HG03064 (cell line): ENCODE measurements at regions not wholly inside any gene's neighbourhood (a gene's known extent, or its start where the extent isn't known, plus 50 kb on each side); places are given as distances from the start of the nearest gene placed in this dataset.

Source experiments
- ATAC-seq: cut with Tn5 transposase; IDR thresholded peaks from one replicate; pipeline ENCODE4 v1.9.1; 2021; ENCODE audit warnings: low read depth; ENCODE audit not compliant: unreplicated experiment

DNA sequence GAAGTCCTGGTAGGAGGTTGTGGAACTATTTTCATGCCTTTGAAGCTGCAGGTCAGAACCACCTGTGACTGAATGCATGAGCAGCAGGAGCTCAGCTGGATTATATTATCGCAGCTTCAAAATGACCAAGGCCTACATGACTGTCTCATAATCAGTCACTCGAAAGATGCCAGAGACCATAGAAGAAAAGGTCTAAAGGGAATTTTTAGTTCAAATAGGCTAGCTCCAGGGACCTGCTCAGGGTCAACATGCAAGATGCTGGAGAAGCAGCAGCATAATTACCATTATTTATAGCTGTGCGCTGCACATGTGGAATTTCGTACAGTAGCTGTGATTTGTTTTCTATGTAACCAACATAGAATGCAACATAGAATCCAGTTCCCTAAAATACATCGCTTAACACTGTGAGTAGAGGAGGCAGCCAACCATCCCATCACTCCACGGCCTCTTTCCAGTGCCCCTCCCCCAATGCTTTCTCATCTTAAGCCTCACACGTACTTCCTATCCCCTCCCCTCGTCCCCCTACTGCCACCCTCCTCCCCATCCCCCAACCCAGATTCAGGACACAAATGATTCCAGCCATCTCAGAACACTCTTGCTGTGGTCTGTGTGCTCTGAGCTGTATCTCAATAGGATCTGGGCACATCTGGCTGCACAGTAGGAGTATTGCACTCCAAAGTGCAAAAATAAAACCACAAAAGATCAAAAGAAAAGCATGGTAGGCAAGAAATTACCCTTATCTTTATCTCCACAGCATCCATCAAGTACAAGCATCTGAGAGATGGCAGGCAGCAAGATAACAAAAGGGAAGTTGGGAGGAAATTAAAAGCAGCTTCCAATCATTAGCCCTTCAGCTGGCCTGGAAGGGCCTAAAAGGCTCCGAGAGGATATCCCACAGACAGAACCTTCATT, 352.8 kb upstream of the SEMA6D start:
- no peak for ATAC-seq

DNA sequence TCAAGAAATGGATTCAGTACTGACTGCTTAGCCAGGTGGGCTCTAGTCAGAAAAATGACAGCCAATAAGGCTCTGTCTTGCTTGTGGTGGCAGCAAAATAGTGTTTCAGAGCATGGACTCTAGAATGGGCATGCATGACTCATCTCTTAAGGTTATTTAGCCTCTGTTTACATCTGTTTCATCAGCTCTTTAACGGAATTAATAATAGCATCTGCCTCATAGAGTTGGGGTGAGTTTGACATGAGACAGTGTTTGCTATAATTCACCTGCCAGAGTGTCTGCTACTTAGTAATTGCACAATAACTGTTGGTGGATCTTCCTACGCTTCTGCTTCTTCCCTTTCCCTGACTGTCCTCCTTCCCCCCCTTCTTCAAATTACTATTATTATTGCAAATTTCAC, 350.4 kb upstream of the SEMA6D start:
- ATAC-seq: no peak

DNA sequence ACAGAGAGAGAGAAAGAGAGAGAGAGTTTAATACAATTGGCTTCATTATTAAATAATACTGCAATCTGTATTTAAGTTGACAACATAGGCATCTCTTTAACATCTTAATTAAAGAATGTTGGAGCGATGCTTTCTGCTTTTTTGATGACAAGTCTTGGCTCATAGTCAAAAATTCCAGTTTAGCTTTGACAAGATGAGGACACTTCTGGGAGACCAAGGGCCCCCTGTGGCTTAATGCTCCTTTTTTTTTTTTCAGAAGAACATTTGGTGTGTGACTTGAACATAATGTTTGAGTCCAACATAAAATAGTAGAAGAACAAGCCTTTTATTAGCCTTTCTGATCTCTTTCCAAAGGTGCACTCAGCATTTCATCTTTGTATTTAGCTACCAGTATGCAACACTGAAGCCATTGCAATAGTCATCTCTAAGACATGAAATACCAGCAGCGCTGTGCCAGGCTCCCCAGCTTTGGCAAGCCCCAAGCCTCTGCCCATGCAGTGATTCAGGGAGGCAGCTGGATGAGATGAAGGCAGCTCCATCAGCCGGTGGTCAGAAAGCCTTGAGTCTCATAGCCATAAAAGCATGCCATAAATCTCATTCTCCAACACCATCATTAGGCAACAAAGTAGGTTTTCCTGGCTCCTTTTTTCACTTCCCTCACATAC, 349.4 kb upstream of the SEMA6D start:
- no peak for ATAC-seq

DNA sequence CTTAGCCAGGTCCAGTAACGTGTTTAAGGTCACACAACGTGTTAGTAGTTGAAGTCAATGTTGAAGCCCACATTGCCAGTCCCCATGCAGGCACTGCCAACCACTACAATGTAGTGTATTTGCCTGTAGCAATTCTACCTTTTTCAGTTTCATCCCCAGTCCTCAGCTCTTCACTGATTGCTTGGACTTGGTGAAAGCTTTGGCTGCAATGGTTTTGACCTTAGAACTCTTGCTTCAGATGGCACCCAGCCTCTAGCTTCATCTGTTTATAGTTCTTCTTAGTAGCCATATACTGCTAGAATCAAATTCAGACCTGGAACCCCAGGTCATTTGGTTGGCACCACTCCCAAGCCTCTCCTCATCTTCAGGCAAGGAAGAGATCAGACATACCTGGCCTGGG, 345.4 kb upstream of the SEMA6D start:
- no peak for ATAC-seq

DNA sequence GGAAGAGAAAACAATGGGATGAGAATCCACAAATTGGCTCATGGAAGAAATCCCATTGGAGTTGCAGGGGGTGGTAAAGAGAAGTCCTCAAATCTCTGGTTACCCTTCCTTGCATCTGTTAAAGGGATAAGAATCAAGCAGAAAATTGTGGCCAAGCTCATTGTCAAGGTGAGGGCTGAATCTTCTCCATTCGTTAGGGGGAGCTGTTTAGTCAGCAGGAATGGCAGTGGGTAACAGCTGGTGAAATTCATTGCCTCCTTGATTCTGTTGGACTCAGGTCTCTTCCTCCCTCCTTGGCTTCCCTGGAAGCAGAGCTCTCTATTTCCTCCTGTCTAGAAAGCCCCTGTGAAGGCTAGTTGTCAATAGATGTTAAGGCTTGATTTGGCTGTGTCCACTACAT, 343.1 kb upstream of the SEMA6D start:
- no peak for ATAC-seq

DNA sequence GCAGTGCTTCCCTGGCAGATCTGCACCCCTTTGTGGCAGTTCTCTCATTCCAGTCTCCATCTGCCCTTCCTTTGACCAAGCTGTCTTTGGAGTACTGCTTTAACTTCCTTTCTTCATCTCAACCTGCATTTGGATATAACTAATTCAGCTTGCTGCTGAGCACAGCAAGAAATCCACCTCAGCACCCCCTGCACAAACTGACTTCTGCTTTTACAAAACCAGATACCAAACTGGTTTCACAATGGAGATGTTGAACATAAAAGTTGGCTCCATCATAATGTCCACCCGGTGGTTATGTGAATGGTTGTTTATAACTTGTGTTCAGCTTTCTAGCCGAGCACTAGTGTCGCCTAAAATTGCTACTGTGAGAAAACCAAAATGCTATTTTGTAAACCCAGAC, 341.1 kb upstream of the SEMA6D start:
- no peak for ATAC-seq

DNA sequence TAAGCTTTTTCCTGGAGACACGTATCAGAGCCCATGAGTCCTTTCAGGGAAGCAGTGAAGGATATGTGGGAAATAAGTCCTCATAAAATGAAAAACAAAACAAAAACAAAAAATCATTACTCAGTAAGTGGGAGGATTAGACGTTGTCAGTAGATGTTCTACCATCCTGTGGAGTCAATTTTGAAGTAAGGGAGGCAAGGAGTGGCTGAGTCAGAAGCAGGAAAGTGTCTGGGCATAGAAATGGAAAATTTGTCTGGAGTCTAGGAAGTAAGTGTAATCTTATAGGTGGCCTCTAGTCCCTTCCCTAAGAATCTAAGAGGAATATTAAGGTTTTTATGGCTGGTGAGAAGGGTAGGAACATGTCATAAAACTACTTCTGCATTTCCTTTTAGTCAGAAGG, 339.8 kb upstream of the SEMA6D start:
- ATAC-seq: no peak

DNA sequence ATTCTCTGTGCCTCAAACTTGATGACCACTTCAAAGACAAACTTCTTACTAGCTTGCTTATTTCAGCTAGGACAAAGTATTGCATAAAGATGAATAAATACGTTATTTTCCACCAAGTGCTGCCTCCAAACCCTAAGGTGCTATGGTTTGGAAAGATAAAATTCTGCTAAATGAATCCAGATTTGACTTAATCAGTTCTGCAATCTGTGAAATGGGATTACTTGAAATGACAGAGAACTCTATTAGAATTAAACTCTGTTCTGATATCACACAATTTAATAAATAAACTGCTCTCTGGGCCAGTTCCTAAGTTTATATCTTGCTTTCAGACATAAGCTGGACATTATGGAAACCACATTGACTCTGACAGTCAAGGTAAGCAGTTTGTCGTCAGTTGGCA, 338.8 kb upstream of the SEMA6D start:
- ATAC-seq: no peak

DNA sequence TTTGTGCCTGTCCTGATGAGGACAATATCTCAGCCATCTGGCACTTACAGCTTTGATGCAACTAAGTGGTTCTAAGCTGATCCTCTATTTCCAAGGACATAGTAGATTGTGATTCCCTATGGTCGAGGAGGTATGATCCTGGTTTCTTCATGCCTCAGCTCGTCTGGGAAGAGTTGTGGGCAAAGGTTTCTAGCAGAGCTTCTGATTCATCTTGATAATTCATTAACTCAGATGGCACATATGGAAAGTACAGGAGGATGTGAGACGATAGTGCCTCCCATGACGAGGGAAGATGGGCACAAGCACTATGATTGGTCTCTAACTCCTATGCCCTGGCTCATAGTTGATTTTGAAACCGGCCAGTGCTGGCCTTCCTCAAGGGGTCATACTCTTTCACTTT, 334.2 kb upstream of the SEMA6D start:
- no peak for ATAC-seq

DNA sequence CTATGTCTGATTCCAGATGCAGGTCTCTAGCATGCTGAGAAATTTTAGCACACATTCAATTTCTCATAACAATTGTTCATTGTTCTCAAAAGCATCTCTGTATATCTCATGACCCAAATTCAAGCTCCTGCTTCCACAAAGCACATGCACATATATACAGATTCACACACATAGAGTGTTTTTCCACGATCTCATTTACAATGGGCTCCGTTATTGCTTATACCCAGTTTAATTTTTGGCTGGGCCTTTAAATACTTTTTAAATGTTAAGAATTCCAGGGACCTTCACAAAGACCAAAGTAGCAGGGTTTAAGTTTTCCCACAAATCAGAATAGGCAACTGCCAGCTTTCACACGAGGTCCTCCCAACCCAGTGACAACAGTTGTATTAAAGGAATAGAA, 333.5 kb upstream of the SEMA6D start:
- no peak for ATAC-seq

DNA sequence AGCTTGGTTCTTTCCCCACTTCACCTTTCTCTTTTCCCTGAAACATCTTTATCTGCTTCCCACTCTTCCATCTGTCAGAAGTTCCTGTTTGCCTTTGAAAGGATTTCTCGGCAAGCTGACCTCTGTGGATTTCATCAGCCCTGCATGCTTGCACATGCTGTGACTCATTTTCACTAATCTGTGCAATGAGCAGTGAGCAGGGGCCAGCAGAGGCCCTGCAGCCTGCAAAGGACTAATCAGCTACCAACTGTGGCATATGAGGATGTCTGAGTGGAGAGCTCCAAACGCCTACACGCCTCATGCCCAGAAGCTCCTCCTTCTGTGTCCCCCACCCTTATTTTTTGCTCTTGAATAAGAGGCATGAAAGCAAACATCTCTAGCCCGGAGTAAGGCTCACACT, 333.0 kb upstream of the SEMA6D start:
- no peak for ATAC-seq

DNA sequence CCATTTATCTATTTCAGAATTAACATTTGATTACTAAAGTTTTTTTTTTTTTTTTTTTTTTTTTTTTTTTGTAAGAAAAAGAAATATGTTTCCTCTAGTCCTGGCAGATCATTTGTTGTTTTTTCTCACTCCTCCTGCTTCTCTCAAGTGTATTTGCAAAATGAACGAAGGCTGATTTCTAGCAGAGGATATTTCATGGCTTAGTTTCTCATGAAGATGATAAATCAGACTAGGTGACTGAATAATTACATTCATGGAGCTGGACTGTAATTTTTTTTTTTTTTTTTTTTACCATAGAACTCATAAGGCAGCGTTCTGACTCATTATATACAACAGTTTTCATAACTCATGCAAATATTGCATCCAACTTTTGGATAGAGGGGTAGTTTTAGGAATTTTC, 332.5 kb upstream of the SEMA6D start:
- no peak for ATAC-seq

DNA sequence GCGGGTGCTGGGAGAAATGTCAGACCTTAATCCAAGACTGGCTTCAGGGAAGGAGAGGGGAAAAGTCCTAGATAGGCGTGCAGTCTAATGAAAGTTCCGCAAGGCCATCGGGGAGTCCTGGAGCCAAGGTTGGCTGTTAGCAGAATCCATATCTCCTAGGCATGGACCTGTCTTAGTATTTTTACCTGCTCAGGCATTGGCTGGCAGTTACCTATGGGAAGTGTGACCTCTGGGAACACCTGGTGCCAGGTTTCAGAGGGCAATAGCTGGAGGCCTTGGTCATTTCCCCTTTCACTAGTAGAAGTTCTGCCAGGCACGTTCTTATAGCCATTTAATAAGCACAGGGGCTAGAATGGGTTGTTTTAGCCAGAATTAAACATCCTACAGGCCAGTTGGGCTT, 330.8 kb upstream of the SEMA6D start:
- no peak for ATAC-seq

DNA sequence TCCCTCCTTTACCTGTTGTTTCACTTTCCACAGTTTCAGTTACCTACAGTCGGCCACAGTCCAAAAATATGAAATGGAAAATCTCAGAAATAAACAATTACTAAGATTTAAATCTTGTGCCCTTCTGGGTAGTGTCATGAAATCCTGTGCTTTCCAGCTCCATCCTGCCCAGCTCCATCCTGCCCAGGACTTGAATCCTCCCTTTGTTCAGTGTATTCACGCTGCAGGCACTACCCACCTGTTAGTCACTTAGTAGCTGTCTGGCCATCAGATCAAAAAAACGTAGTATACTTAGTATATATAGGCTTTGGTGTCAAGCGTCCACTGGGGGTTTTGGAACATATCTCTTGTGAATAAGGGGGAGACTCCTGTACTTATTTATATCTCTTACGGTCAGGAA, 329.0 kb upstream of the SEMA6D start:
- ATAC-seq: no peak

DNA sequence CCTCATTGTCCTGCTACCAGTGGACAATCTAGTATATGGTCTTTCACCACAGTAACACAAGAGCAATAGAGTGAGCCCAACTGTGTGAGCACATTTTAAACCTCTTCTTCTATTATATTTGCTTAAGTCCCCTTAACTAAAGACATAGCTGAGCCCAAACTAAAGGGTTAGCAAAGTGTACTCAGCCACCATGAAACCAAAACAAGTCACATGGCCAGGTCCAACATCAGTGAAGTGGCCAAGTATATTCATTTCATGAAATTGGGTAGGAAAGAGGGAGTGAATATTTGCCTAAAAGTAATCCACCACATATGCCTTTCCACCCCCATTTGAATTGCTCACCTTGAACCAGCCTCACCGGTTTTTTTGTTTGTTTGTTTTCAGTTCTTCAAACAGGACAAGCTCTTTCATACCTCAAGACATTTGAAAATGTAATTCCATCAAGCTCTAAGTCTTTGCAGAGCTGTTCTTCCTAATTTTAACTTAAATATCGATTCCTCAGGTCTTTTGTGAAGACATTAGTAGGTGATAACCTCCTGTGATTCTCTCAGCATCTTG, 327.0 kb upstream of the SEMA6D start:
- no peak for ATAC-seq

DNA sequence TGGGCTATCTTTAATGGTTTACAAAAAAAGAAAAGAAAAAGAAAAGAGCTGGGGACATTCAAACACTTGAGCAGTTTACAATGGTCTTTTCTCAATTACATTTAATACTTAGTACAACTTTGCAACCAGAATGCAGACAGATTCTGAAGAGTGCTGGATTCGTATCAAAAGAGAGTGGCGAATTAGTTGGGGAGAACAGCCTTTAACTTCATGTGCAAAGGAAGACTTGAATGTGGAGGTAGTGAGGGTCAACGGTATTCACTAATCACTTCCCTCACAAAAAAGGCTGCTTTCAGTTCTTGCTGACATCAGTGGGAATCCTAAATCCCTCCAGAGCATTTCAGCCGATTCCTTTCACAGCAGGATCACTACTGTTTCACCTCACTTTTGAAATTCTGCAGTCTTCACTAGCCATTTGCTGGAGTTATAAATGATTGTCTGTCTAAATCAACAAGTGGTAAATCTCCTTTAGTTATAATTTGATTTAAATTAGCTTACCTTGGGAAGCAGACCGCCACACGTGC, 323.0 kb upstream of the SEMA6D start:
- no peak for ATAC-seq

DNA sequence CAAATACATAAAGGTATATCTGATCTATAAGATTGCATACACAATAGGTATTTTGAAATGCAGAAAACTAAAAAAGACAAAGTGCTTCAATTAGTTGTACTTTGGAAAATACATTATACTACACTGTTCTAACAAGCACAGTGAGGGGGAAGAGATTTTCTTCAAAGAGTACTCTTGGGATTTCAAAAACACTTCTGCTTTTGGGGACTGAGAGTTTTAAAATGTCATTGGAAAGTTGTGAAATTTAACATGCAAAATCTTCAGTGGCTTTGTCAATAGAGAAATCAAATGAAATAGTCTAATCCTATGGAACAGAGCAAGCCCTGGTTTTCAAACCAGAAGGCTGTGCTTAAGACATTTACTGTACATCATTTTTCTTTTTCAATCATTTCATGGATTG, 322.2 kb upstream of the SEMA6D start:
- ATAC-seq: no peak

DNA sequence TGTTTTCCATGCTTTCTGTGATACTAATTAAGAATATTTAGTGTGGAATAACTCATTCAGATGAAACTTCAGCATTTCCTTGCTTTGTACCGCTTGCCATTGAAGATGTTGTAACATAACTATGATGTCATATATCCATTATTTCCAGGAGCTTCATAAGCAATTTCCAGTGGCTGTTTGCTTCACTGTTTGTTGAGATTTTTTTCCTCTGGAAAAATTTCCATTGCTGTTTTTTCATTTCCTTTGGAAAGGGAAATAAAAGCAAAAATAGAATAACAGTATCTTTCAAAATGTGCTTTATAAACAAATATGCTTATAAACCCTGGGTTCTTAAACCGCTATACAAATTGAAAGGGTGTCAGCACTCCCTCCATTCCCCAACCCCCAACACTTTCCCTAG, 319.6 kb upstream of the SEMA6D start:
- ATAC-seq: no peak

DNA sequence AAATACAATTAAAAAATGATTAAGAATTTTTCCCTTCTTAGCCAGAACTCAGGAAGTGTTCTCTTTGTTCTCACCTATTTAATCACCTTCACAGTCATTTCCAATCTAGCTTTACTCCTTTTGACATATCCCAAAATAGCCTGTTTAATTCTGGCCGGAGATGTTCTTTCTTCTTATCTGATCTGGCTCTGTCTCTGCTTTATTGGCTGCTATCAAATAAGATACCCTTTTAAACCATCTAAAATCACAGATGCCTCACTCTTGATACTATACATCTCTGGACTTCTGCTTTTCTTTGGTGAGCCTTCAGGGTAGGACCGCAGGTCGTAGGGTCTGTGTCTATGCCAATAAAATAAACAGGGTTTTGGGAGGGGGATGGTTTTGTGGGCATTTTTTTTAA, 319.2 kb upstream of the SEMA6D start:
- ATAC-seq: no peak

DNA sequence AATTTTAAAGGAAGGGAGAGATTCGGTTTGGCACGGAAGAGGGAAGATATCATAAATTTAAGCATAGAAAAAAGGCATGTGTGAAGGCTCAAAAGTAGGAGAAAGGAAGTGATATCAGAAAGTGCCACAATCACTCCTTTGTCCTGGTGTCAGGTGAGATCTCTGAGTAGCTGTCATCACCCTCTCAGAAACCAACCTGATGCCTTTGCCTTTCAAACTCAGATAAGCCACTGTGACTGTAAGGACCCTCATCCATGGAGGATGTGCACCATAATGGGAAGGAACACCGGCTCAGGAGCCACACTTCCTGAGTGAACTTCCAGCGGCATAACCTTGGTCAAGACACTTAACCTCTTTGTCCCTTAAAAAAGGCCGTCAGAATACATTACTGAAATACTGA, 318.7 kb upstream of the SEMA6D start:
- ATAC-seq: no peak

DNA sequence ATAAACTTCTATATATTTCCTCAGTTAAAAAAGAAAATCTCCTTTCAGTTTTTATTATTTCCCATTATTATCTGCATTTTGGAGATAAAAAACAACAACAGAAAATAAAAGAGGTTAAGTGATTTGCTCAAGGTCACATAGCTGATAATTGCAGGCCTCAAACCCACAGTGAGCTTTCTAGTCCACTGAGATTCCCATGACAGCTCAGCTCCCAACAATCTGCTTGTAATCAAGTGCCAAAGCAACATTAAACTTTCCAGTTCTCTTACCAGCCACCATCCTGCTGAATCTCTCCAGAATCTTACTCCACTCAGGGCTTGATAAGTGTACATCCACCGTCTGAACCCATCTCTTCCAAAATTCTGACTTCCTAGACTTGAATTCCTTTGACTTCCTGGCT, 318.2 kb upstream of the SEMA6D start:
- ATAC-seq: no peak

DNA sequence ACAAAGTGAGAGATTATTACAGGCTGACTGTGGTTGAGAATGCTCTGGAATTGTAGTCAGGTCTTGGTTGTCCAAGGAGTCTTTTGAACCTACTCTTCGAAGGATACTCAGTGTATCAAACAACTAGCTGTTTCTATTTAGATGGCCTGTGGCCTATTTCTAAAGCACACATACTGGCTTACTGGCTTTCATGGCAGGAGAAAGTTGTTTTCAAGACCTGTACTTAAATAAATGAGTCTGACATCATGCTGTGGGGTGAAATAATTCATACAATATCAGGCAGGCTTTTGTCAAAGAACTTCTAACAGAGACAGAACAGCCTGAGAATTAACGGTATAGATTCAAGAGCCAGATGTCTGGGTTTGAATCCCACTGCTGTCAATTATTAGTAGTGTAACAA, 316.7 kb upstream of the SEMA6D start:
- no peak for ATAC-seq
